GM18873 (cell line): ENCODE measurements at regions not wholly inside any gene's neighbourhood (a gene's known extent, or its start where the extent isn't known, plus 50 kb on each side); places are given as distances from the start of the nearest gene placed in this dataset.

Experiments
- ATAC-seq: cut with Tn5 transposase; IDR thresholded peaks from one replicate; pipeline ENCODE4 v1.9.1; 2021; ENCODE audit warnings: mild to moderate bottlenecking, moderate library complexity, moderate number of reproducible peaks; ENCODE audit not compliant: unreplicated experiment, low FRiP score

DNA sequence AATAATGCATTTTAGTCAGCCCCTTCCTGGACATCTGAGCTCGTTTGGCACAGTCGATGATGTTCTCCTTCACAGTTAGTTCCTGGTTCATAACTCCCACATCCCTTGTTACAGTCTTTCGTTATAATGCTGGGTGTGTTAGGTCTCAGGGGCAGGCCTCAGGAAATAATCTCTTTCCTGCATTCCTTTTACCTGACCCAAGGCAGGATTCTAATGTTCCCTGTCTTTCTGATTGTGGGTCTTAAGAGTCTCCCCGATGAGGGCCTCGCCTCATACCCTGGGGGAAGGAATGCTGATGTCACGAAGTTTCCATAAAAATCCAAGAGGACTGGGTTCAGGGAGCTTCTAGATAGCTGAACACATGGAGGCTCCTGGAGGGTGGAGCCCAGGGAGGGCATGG is 104.0 kb upstream of the CARMIL1 start:
- no peak for ATAC-seq

DNA sequence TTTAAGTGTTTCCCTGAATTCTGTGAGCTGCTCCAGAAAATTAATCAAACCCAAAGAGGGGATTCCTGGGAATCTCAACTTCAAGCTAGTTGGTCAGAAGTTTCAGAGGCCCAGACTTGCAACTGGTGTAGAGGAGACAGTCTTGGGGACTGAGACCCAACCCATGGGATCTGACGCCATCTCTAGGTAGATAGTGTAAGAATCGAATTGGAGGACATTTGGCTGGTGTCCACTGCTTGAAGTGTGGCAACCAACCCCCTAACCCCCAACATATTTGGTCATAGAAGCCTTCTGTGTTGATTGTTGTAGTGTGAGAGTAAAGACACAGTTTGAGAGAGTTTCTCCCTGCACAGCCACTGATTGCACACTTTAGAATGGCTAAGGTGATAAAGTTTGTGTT is 103.5 kb upstream of the CARMIL1 start:
- no peak for ATAC-seq

DNA sequence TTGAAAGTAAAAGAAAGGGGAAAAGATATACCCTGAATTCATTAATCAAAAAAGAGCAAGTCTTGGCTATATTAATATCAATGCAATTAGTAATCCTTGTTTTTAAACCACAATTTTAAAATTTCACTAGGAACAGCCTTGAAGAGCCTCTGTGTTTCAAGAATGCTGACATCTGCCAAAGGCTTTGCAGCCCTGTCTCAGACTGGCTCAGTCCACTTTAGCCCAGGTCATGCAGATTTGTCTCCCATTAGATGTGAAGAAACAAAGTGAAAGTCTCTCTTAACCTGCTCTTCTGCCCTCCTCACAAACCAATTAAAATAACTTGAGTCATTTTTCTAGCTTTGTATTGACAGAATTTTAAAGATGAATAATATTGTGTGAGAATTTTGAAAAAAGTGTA is 102.7 kb upstream of the CARMIL1 start:
- no peak for ATAC-seq

DNA sequence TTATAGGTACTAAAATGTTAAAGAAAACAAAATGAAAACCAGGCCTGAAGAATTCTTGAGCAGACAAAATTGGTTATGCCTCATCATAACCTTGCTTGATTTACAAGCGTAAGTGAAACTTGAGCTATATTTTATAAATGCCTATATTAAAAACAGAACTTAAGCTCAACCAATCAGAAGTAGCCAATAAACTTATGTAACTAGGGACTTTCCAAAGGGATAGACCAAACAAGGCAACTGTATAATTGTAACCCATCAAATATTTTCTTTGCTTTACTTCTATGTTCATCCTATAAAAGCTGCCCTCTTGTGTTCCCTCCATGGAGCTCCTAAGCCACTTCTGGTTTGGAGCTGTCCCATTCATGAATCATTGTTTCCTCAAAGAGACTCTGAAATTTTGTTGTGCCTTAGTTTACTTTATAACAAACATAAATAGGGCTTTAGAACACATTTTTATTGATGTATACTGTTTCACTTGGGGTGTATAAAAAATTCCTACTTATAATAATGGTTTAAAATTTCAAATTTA is 101.6 kb upstream of the CARMIL1 start:
- ATAC-seq: no peak

DNA sequence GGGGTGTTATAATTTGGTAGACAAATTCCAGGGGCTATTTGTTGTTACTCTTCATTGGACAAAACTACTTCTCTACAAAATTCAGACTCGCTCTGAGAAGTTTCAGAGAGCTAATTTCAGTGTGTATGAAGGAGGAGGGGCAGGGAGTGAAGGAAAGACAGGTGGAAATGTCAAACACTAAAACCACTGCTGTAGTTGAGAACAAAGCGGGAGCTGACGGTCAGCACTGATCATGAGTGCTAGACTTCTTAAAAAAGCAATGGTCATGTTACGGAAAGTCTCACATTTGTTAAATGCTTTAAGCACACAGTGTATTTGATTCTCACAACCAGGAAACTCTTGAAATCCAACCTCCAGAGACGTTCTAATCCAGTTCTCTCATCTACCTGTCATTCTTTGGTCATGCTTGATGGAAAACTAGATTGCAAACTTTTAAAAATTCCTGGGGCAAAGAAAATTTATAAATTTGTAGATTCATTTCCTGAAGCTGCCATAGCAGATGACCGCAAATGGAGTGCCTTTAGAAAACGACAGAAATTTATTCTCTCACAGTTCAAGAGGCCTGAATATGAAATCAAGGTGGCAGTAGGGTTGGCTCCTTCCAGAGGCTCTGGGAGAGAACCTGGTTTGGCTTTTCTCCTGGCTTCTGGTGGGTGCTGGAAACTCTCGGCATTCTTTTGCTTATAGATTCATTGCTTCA is 100.7 kb upstream of the CARMIL1 start:
- ATAC-seq: no peak

DNA sequence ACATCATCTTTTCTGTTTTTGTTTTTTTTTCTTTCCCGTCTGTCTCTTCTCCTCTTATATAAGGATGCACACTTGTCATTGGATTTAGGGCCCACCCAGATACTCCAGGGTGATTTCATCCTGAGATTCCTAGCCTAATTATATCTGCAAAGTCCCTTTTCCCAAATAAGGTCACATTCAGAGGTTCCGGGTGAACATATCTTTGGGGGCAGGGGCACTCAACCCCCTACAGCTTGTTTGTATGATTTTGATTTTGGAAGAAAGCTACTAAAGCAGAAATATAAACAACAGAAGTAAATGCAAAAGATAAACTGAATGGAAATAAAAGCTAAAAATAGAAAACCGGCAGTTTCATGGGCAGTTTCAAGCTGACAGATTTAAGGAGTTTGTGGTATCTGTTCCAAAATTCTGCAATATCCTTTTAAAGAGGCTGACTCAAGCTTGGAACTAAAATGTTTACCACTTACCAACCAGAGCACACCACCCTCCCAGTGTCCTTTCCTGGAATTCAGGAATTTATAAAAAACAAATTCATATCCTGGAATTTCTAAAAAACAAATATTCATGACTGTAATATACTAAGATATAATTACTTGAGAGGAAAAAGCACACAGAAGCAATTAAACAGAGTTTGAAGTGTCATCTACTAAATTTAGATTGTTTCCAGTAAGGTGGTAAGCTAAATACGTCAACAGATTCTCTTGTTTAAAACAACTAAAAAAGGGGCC is 100.0 kb upstream of the CARMIL1 start:
- no peak for ATAC-seq

DNA sequence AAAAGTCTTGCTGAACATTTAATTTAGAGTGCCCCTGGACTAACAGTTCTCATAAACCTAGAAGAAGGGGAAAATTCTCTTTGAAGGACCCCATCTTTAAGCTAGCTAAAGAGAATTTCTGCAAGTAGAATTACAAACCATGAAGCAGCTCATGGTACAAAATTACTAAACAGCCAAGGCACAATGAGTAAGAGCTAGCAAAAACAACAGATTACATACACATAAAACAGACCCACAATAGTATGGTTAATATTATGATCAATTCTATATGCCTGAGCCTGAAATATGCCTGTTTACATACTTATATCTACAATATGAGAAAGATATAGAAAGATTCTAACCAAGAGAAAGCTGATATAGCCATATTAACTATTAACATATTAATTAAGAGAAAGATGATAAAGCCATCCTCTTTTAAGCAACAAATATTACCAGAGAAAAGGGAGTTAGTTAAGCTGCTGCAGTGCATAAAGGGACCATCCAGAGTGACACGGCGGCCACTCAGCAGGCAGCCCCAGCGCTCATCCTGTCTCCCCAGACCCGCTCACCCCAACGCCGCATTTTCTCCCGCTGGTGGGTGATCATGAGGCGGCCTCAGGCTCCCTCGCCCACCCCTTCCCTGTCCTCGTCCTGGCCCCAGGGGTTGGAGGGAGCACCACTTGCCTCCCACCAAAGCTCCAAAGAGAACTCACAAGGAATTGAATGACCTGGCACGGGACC is 98.4 kb upstream of the CARMIL1 start:
- ATAC-seq: no peak

DNA sequence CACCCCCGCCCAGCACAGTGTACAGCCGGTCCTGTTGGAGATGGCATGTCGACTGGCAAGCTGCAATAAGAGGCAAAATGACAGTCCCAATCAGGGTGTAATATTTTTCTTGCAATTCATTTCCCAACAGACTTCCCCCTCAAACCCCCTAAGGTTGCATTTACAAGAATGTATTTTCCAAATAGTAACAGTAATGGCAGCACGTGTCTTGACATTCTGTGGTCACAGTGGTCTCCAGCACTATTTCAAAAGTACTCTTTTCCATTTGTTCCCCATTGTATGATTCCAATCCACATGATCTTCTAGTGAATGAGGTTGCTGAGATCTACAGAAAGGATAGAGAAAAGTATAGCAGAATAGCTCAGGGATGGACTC is 97.8 kb upstream of the CARMIL1 start:
- no peak for ATAC-seq

DNA sequence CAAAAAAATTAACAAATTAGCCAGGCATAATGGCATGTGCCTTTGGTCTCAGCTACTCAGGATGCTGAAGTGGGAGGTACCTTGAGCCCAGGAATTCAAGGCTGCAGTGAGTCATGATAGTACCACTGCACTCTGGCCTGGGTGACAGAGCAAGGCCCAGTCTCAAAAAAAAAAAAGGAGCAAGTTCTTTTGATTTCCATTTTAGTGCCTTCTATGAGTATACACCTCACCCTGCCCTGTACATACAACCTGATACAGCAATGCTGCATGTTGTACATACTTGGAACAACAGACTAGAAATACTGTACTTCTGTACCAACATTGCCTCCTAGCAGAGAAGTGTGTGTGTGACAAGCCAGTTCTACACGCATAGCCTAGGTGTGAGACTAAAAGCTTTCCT is 97.3 kb upstream of the CARMIL1 start:
- no peak for ATAC-seq

DNA sequence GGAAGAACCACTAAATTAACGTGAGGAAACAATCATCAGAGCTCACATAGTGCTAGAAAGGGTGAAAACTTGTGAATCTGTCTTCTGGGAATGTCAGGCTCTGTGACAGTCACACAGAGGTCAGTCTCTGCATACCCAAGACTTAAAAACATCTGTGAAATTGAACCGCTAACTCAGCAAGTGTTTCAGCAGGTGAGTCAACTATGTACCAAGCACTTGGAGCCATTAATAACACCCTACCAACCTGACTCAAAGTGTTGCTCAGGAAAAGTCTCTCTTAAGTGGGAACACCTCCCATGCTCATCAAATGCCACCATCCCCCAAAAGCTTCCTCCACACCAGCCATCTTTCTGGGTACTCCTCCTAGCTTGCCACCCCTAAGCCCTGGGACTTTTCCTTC is 92.3 kb upstream of the CARMIL1 start:
- ATAC-seq: no peak

DNA sequence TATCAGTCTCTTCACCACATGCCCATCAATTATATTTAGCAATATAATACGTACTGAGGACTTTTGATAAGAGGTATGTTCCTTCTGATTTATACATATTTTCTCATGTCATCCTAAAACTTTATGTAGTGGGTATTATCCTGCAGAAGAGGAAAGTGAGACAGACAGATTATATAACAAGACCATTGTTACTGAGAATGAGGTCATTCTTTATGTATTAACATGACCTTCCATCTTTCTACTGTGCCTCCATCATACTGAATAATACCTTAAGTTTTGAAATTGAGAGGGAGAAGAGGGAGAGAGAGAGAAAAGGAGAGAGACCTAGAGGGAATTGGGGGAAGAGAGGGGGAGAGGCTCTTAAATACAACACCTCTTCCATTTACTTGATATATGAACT is 90.9 kb upstream of the CARMIL1 start:
- no peak for ATAC-seq

DNA sequence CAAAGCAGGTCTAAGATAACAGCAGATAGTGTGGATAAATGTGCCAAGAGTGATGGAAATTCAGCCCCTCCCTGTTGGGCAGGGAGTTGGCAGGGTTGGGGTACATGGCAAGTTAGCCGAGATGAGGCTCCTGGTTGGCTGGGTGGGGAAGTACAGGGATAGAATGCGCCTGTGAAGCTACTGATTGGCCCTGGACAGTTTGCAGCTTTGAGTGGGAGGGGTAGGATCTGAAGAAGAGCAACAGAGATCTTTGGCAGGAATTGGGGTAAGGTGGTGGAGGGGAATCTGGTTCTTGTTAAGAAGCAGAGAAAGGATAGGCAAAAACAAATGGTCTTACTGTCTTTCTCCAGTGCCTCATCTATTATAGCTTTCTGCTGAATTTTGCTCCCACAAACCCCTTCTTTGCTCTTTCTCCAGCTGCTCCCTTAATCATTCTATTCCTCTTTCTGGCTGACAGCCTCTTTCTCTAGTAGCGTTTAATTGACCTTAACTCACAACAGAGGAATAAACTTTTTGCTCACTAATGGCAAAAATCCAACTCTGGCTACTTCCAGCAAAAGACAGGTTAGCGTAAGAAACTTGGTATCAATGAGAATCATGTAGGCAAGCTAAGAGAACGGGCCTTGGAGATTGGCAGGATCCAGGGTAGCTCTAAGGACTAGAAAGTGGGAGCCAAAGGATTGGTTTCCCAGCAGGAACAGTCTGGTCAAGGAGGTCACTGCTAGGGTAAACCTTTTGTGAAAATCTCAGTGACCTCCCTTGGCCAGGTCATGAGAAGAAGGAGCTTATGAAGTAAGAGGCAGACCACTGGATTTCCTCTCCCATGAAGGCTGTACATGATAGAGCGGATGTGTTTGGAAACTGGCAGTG is 86.3 kb upstream of the CARMIL1 start:
- no peak for ATAC-seq

DNA sequence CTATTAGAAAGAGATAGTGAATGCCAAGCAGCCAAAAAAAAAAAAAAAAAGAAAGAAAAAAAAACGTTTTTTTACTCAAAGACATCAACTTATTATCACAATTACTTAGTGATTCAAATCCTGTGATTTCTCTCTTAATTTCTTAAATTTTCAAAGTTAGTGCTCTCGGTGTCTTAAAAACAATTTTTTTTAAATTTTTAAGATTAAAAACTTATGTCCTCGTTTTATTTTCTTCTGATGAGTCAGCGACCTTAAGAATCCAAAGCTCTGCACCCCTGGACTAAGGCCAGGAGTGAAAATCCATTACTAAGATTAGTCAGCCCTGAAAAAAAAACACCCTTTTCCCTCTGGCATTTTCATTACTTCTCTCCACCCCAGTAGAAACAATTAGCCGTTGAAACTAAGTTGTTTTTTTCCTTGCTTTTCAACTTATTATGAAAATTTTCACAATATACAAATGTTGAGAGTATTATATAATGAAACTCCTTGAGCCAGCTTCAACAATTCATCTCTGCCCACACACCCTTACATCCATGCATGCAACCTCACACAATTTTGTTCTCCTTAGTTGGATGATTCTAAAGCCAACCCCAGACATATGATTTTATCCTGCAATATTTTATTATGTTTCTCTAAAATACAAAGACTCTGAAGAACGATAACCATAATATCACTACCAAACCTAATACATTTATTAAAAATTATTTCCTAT is 85.6 kb upstream of the CARMIL1 start:
- no peak for ATAC-seq

DNA sequence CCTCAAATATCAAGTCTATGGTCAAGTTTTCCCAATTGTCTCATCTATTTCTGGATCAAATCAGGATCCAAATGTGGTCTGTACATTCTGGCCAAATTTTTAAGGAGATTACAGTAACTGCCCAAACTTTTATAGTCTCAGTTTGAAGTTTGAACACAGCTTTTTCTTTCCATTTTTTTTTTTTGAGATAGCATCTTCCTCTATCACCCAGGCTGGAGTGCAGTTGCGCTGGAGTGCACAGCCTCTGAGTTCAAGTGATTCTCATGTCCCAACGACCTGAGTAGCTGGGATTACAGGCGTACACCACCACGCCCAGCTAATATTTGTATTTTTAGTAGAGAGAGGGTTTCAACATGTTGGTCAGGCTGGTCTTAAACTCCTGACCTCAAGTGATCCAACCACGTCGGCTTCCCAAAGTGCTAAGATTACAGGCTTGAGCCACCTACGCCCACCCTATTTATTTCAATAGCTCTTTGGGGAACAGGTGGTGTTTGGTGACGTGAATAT is 84.9 kb upstream of the CARMIL1 start:
- ATAC-seq: no peak

DNA sequence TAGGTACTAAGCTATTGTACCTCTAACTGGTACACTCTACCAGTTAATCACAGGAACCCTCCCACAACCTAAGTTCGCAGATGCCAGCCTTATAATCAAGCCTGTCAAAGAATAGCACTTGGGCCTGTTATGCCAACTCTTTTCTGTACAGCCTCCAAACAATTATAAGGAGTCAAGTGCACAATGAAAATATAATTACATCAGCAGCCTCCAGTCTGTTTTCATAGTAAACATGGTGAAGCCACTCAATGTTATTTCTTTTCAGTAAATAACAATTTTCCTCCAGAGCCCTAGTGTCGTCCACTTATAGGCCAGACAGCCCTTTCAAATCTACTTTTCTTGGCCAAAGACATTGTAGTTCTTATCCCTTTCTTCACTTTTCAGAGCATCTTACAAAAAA is 82.7 kb upstream of the CARMIL1 start:
- ATAC-seq: no peak

DNA sequence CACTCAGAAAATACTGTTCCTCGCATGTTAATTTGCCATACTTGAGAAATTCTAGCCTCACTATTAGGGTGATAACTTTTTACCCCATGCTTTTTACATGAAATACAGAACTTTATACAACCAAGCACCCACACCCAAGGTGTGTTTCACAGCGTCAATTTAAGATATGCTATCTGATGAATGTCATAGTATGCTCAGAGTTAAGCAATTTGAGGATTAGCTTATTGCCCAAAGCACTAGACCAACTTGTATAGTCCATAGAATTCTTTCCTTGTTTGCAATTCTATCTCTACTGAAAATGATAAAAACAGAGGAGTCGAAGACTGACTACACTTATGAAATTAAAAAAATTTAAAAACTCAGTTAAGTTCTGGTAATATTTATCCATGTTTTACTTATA is 82.1 kb upstream of the CARMIL1 start:
- no peak for ATAC-seq

DNA sequence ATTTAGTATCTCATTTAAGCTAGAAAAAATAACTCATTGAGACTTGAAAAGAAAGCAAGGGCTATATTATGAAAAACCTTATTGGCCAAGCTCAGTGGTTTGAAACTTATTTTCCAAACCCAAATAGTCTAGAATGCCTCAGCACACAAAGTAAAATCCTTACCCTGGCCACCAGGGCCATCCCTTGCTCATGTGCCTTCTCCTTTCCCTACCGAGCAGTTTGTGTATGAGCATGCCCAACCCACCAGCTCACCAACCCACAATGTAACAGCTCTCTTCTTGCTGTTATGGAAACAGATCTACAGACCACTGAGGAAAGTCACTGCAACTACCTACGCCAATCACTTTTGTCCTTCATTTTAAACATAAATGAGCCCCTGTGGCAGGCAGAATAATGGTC is 79.6 kb upstream of the CARMIL1 start:
- no peak for ATAC-seq

DNA sequence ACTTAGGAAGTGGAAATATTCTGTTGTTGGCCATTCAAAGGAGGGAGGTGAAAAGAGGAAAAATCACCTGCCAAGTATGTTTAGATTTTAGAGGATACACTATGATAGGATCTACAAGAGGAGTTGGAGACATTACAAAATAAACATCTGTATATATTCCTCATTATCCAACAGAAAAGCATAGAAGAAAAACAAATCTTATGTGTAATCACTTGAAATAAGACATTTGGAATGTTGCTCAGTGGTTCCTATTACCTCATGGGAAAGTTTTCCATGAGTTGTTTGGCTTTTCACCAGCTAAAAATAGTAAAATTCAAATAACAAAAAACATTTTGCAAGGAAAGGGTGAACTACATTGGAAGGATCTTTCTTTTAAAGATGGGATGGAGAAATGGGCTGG is 76.7 kb upstream of the CARMIL1 start:
- no peak for ATAC-seq

DNA sequence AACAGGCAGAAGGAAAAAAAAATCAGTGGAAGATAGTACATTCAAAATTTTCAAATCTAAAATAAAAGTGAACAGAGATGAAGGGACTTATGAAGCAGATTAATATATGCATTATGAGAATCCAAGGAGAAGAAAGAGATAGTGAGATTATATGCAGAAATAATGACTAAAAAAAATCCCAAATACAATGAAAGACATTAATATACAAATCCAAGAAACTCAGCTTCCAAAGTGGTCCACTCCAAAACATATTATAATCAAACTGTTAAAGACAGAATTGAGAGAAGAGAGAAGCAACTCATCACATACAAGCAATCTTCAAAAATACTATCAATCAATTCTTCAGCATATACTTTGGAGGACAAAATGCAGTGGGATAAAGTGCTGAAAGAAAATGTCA is 73.5 kb upstream of the CARMIL1 start:
- ATAC-seq: no peak
